SU-DHL-6 (cell line): ENCODE measurements at regions not wholly inside any gene's neighbourhood (a gene's known extent, or its start where the extent isn't known, plus 50 kb on each side); places are given as distances from the start of the nearest gene placed in this dataset.
"Not testable (repeated sequence)": the region's sequence is repeated elsewhere in the genome, so short reads cannot be mapped to it uniquely, and the experiment has no call there.

Experiments
- H2AFZ ChIP-seq: fragments of 200-600 bp; sonication (generic); 2 replicates; pipeline ENCODE4 v1.6.1; 2014; ENCODE audit warnings: low read depth, mild to moderate bottlenecking, moderate library complexity, mixed read lengths, antibody characterized with exemption, low read length; ENCODE audit not compliant: severe bottlenecking
- H3F3A ChIP-seq: fragments of 200-600 bp; shearing (Covaris generic); 2 replicates; pipeline ENCODE4 v1.6.0; 2016; ENCODE audit warnings: antibody characterized with exemption, mild to moderate bottlenecking; ENCODE audit not compliant: insufficient read depth
- H3K27ac ChIP-seq: fragments of 200-600 bp; sonication (generic); 2 replicates; pipeline ENCODE4 v1.5.1; 2016; ENCODE audit warnings: low read depth, mild to moderate bottlenecking, low read length, moderate library complexity, mixed read lengths
- H3K27me3 ChIP-seq: fragments of 200-600 bp; sonication (generic), shearing (Covaris generic); 2 replicates; pipeline ENCODE4 v1.6.0; 2014; ENCODE audit warnings: mild to moderate bottlenecking, low read length
- H3K36me3 ChIP-seq: fragments of 200-600 bp; sonication (generic); 2 replicates; pipeline ENCODE4 v1.6.1; 2014; ENCODE audit warnings: mild to moderate bottlenecking, low read length, mixed read lengths
- H3K4me2 ChIP-seq: fragments of 300-600, 200-600 bp; shearing (Covaris generic), sonication (generic); 2 replicates; pipeline ENCODE4 v1.6.0; 2014; ENCODE audit warnings: low read length, low read depth, mild to moderate bottlenecking; ENCODE audit not compliant: poor library complexity, severe bottlenecking
- H3K4me3 ChIP-seq: fragments of 200-600 bp; sonication (generic); 2 replicates; pipeline ENCODE4 v1.5.1; 2014; ENCODE audit warnings: antibody characterized with exemption, low read length, mild to moderate bottlenecking, mixed read lengths; ENCODE audit not compliant: insufficient read depth, poor library complexity, severe bottlenecking
- H3K79me2 ChIP-seq: fragments of 200-600 bp; sonication (generic); 2 replicates; pipeline ENCODE4 v1.6.1; 2014; ENCODE audit warnings: mild to moderate bottlenecking, low read length, moderate library complexity; ENCODE audit not compliant: insufficient read depth
- H3K9ac ChIP-seq: fragments of 200-600 bp; sonication (generic); 2 replicates; pipeline ENCODE4 v1.7.0; 2014; ENCODE audit warnings: mild to moderate bottlenecking, low read length
- H3K9me2 ChIP-seq: fragments of 200-600 bp; sonication (generic); replicated peaks from 2 replicates; pipeline ENCODE4 v1.6.1; 2014; ENCODE audit warnings: low read length; ENCODE audit not compliant: insufficient read depth
- H3K9me3 ChIP-seq: fragments of 200-600 bp; sonication (generic); 2 replicates; pipeline ENCODE4 v1.6.1; 2014; ENCODE audit warnings: low read length, mixed read lengths; ENCODE audit not compliant: insufficient read depth
- H4K20me1 ChIP-seq: fragments of 200-600 bp; sonication (generic); 2 replicates; pipeline ENCODE4 v1.6.1; 2014; ENCODE audit warnings: low read depth, mild to moderate bottlenecking, antibody characterized with exemption, low read length, moderate library complexity, mixed read lengths
- CTCF ChIP-seq: fragments of 200-600 bp; sonication (generic); IDR thresholded peaks from one replicate; pipeline ENCODE4 v1.5.1; 2017; ENCODE audit warnings: antibody characterized with exemption, mild to moderate bottlenecking, low read length, moderate library complexity; ENCODE audit not compliant: insufficient read depth, poor library complexity, severe bottlenecking
- EZH2phosphoT487 ChIP-seq: fragments of 200-600 bp; sonication (generic), shearing (Covaris generic); conservative IDR thresholded peaks from 2 replicates; pipeline ENCODE4 v1.6.1; 2018; ENCODE audit warnings: mild to moderate bottlenecking, antibody characterized with exemption, low read length, moderate library complexity, mixed read lengths

DNA sequence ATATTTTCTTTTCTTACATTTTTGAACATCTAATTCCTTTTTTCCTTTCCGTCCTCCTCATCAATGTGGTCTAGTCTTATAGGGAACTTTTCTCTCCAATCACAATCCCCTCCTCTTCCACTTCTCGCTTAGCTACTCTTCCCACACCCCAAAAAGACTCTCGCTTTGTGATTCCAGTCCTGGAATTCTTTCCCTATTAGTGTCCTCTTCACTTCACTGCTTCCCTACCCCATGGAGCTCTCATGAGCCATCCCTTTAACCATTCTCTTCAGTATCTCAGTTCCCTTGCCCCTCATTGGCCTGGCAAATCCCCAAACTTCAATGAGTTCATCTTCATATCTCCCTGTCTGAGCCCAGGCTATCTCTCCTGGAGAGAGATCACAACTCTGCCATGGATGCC is 55.3 kb upstream of the CEP85L start:
- H2AFZ ChIP-seq, result no peak overlapping the region

DNA sequence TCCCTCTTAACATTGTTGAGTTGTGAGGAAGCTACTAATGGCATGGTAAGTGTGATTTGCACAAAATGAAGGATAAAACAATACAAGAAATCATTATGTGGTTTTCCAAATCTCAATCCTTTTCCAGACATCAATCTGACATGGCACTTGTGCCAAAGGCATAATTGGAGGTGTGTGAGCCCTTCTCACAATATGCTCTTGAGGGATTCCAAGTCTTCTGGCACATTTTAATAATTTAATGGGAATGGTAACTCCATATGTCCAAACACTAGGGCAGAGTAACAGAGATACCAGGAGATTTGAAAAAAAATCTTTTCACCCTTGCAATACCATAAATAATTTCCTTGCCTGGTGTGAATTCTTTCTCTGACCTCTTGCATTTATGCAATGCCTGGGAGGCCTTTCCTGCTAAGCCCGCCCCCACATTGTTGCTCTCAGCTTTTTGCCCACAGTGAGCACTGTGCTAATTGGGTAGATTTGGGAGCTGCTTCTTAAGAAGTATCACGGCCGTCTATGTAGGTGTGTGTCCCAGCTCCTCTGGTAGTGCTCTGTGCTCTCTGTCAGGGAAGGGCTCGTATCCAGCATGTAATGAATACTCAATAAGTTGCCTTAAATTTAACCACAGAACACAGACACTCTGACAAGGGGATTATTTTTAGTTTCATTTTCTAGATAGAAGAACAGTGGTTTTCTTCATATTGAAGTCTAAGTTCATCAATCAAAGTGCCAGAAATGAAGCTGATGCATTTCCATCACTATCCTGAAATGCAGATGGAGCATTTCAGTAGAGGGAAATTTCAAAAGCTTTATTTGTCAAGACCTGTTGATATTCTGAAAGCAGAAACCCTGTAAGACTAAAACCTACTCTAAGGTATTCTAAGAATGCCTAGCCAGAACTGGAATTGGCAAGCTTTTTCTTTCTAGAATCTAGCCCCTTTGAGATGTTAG is 54.4 kb upstream of the CEP85L start:
- no peak overlapping the region for H2AFZ ChIP-seq
- no peak for TF ChIP-seq EZH2phosphoT487
- TF ChIP-seq CTCF, result no peak

More for the DNA sequence above, 55.3 kb upstream of the CEP85L start:
- Histone ChIP-seq H3K27ac (no peak overlapping the region), H3K27me3 (no peaks in the 10 kb centered on the region), H3K79me2 (peaks cover 4% of the 10 kb centered on the region; the same call in 1 of the 2 replicates), H3K36me3 (no peaks in the 10 kb centered on the region), H3K4me3 (no peak overlapping the region), H3K9me3 (no peaks in the 10 kb centered on the region), H3F3A (0 out of 2 replicates have a peak, but pooled peaks cover 6% of the 10 kb centered on the region), H3K9ac (no peak overlapping the region), H4K20me1 (no peaks in the 10 kb centered on the region), H3K9me2 (no peaks in the 10 kb centered on the region), H3K4me2 (no peak overlapping the region)
- TF ChIP-seq EZH2phosphoT487 (no peak), CTCF (no peak)

GRCh38 chr6:118704915-118705314 is 53.5 kb upstream of the CEP85L start:
- H3K9me2 ChIP-seq, result no peaks in the 10 kb centered on the region
- H4K20me1 ChIP-seq, result no peaks in the 10 kb centered on the region
- H3K27ac ChIP-seq, result no peak overlapping the region
- no peaks in the 10 kb centered on the region for H3K36me3 ChIP-seq
- TF ChIP-seq CTCF, result no peak
- no peak for TF ChIP-seq EZH2phosphoT487
- H3K9ac ChIP-seq, result no peak overlapping the region
- no peak overlapping the region for H3K4me2 ChIP-seq
- H3K4me3 ChIP-seq, result no peak overlapping the region
- H3F3A ChIP-seq, result no peaks in the 10 kb centered on the region
- H3K9me3 ChIP-seq, result no peaks in the 10 kb centered on the region
- peaks cover 10% of the 10 kb centered on the region; the same call in 1 of the 2 replicates for H3K79me2 ChIP-seq
- H2AFZ ChIP-seq, result no peak overlapping the region
- H3K27me3 ChIP-seq, result no peaks in the 10 kb centered on the region

More for the DNA sequence above, 54.4 kb upstream of the CEP85L start:
- Histone ChIP-seq H3K9me3 (no peaks in the 10 kb centered on the region), H3K9ac (no peak overlapping the region), H3K4me3 (no peak overlapping the region), H3K9me2 (no peaks in the 10 kb centered on the region), H3K36me3 (no peaks in the 10 kb centered on the region), H3F3A (0 out of 2 replicates have a peak, but pooled peaks cover 6% of the 10 kb centered on the region), H3K27ac (no peak overlapping the region), H3K79me2 (peaks cover 4% of the 10 kb centered on the region; the same call in 1 of the 2 replicates), H4K20me1 (no peaks in the 10 kb centered on the region), H3K27me3 (no peaks in the 10 kb centered on the region), H3K4me2 (no peak overlapping the region)

DNA sequence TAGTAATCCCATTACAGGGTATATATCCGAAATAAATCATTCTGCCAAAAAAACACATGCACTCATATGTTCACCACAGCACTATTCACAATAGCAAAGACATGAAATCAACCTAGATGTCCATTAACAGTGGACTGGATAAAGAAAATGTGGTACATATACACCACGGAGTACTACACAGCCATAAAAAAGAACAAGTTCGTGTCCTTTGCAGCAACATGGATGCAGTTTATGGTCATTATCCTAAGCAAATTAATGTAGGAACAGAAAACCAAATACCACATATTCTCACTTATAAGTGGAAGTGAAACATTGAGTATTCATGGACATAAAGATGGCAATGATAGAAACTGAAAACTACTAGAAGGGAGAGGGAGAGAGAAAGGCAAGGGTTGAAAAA is 49.9 kb upstream of the CEP85L start:
- not testable (repeated sequence) for H3K9me2 ChIP-seq, H3K9ac ChIP-seq, H3K4me2 ChIP-seq, H3K9me3 ChIP-seq, H2AFZ ChIP-seq, H3K27me3 ChIP-seq, H3K27ac ChIP-seq, H4K20me1 ChIP-seq, H3K4me3 ChIP-seq, H3K36me3 ChIP-seq, H3K79me2 ChIP-seq, H3F3A ChIP-seq
